ENCODE measurements at regions not wholly inside any gene's neighbourhood (a gene's known extent, or its start where the extent isn't known, plus 50 kb on each side); places are given as distances from the start of the nearest gene placed in this dataset.

- H3K27ac ChIP-seq (ENCODE audit: low read depth, low read length, poor library complexity, severe bottlenecking), result no peak overlapping the region
- no TSS peak for BruUV-seq (replicated peaks)
- POLR2A ChIA-PET (ENCODE audit: low non-redundant PET), result no interaction called here
Measured at GRCh38 chr12:73342733-73343132, 1070.6 kb downstream of the TRHDE start.

GRCh38 chr12:73352826-73353225 is 1080.7 kb downstream of the TRHDE start:
- Histone ChIP-seq H3K4me3 (ENCODE audit: low read depth, low read length, poor library complexity, severe bottlenecking) (no peak overlapping the region), H3K27ac (ENCODE audit: low read depth, low read length, poor library complexity, severe bottlenecking) (no peak overlapping the region), H3K4me1 (ENCODE audit: insufficient read depth, low read length, poor library complexity, severe bottlenecking) (no peaks in the 10 kb centered on the region), H3K27me3 (replicated peaks; ENCODE audit: insufficient read depth, low read depth, low read length, poor library complexity) (no peaks in the 10 kb centered on the region), H3K36me3 (ENCODE audit: insufficient read depth, low read length, poor library complexity, severe bottlenecking) (no peaks in the 10 kb centered on the region), H3K9me3 (ENCODE audit: low read depth, low read length, poor library complexity, severe bottlenecking) (no peaks in the 10 kb centered on the region)
- no TSS peak for BruUV-seq (replicated peaks)
- no peak for DNase-seq (ENCODE audit: low spot score)
- TF ChIP-seq EZH2 (IDR thresholded peaks at IDR 0.05; ENCODE audit: borderline replicate concordance, low read depth, low read length, poor library complexity, severe bottlenecking), result no peak
- TF ChIP-seq CTCF (conservative IDR thresholded peaks at IDR 0.05; ENCODE audit: low read depth, low read length), result no peak
- intact Hi-C loops (cut with micrococcal nuclease; ENCODE audit: unreplicated experiment), result no loop called here
- ChIA-PET CTCF (no interaction called here), POLR2A (ENCODE audit: low non-redundant PET) (no interaction called here)

More at GRCh38 chr12:73342733-73343132, 1070.6 kb downstream of the TRHDE start:
- no peaks in the 10 kb centered on the region for H3K9me3 ChIP-seq (ENCODE audit: low read depth, low read length, poor library complexity, severe bottlenecking)
- TF ChIP-seq EZH2 (IDR thresholded peaks at IDR 0.05; ENCODE audit: borderline replicate concordance, low read depth, low read length, poor library complexity, severe bottlenecking) (no peak), CTCF (conservative IDR thresholded peaks at IDR 0.05; ENCODE audit: low read depth, low read length) (no peak)
- no peaks in the 10 kb centered on the region for H3K4me1 ChIP-seq (ENCODE audit: insufficient read depth, low read length, poor library complexity, severe bottlenecking)
- DNase-seq (ENCODE audit: low spot score), result no peak
- no peaks in the 10 kb centered on the region for H3K36me3 ChIP-seq (ENCODE audit: insufficient read depth, low read length, poor library complexity, severe bottlenecking)
- CTCF ChIA-PET, result no interaction called here
- H3K27me3 ChIP-seq (replicated peaks; ENCODE audit: insufficient read depth, low read depth, low read length, poor library complexity), result no peaks in the 10 kb centered on the region
- H3K4me3 ChIP-seq (ENCODE audit: low read depth, low read length, poor library complexity, severe bottlenecking), result no peak overlapping the region
- intact Hi-C loops (cut with micrococcal nuclease; ENCODE audit: unreplicated experiment), result no loop called here

GRCh38 chr12:73361156-73361863 is 1089.1 kb downstream of the TRHDE start:
- peak; percentile 12 for DNase-seq (ENCODE audit: low spot score)
- no peaks in the 10 kb centered on the region for H3K27me3 ChIP-seq (replicated peaks; ENCODE audit: insufficient read depth, low read depth, low read length, poor library complexity)
- no peaks in the 10 kb centered on the region for H3K9me3 ChIP-seq (ENCODE audit: low read depth, low read length, poor library complexity, severe bottlenecking)
- intact Hi-C loops (cut with micrococcal nuclease; ENCODE audit: unreplicated experiment), result no loop called here
- H3K4me3 ChIP-seq (ENCODE audit: low read depth, low read length, poor library complexity, severe bottlenecking), result no peak overlapping the region
- POLR2A ChIA-PET (ENCODE audit: low non-redundant PET), result no interaction called here
- peaks cover 25% of the 10 kb centered on the region for H3K4me1 ChIP-seq (ENCODE audit: insufficient read depth, low read length, poor library complexity, severe bottlenecking)
- no peaks in the 10 kb centered on the region for H3K36me3 ChIP-seq (ENCODE audit: insufficient read depth, low read length, poor library complexity, severe bottlenecking)
- BruUV-seq (replicated peaks), result no TSS peak
- H3K27ac ChIP-seq (ENCODE audit: low read depth, low read length, poor library complexity, severe bottlenecking), result no peak overlapping the region
- CTCF ChIA-PET, result no interaction called here
- TF ChIP-seq CTCF (conservative IDR thresholded peaks at IDR 0.05; ENCODE audit: low read depth, low read length) (no peak), EZH2 (IDR thresholded peaks at IDR 0.05; ENCODE audit: borderline replicate concordance, low read depth, low read length, poor library complexity, severe bottlenecking) (no peak)

All from A673 (cell line).